ENCODE measurements at regions not wholly inside any gene's neighbourhood (a gene's known extent, or its start where the extent isn't known, plus 50 kb on each side); places are given as distances from the start of the nearest gene placed in this dataset.

GRCh38 chr20:51335329-51335841, 207.1 kb downstream of the NFATC2 start:
- Histone ChIP-seq H3K4me2 (no peak overlapping the region), H3K27ac (no peak overlapping the region)

GRCh38 chr20:51334609-51335008, 207.9 kb downstream of the NFATC2 start:
- Histone ChIP-seq H3K4me3 (no peak overlapping the region), H3K4me1 (no peaks in the 10 kb centered on the region), H3K4me2 (no peak overlapping the region), H3K9ac (no peak overlapping the region), H3K79me2 (ENCODE audit: low read depth) (no peaks in the 10 kb centered on the region), H4K20me1 (ENCODE audit: low read depth) (no peaks in the 10 kb centered on the region), H3K36me3 (no peaks in the 10 kb centered on the region), H3K27ac (no peak overlapping the region), H2AFZ (replicated peaks) (no peak overlapping the region), H3F3A (ENCODE audit: low read depth) (no peaks in the 10 kb centered on the region), H3K27me3 (no peaks in the 10 kb centered on the region), H3K9me3 (ENCODE audit: low read depth) (no peaks in the 10 kb centered on the region)
- H3K36me3 Mint-ChIP-seq, result no peaks in the 10 kb centered on the region
- no peak overlapping the region for H3K27ac Mint-ChIP-seq
- H3K9me3 Mint-ChIP-seq, result no peaks in the 10 kb centered on the region
- TF ChIP-seq CTCF (IDR thresholded peaks at IDR 0.05), result no peak
- TF ChIP-seq EZH2phosphoT487 (IDR thresholded peaks at IDR 0.05), result no peak
- TF ChIP-seq EZH2 (IDR thresholded peaks at IDR 0.05), result no peak
- no peak for DNase-seq (ENCODE audit: low spot score)
- H3K27me3 Mint-ChIP-seq (ENCODE audit: insufficient read depth, low read depth), result peaks cover 13% of the 10 kb centered on the region
- no peak overlapping the region for H3K4me3 Mint-ChIP-seq
- H3K4me1 Mint-ChIP-seq, result peaks cover 5% of the 10 kb centered on the region

More at GRCh38 chr20:51335329-51335841, 207.1 kb downstream of the NFATC2 start:
- H3K4me1 Mint-ChIP-seq, result peaks cover 7% of the 10 kb centered on the region
- Histone ChIP-seq H3K79me2 (ENCODE audit: low read depth) (no peaks in the 10 kb centered on the region), H3K4me3 (no peak overlapping the region), H3K9me3 (ENCODE audit: low read depth) (no peaks in the 10 kb centered on the region), H3K36me3 (no peaks in the 10 kb centered on the region), H3K27me3 (no peaks in the 10 kb centered on the region), H4K20me1 (ENCODE audit: low read depth) (no peaks in the 10 kb centered on the region), H3K4me1 (no peaks in the 10 kb centered on the region), H3K9ac (no peak overlapping the region), H2AFZ (replicated peaks) (no peak overlapping the region), H3F3A (ENCODE audit: low read depth) (no peaks in the 10 kb centered on the region)
- no peak for DNase-seq (ENCODE audit: low spot score)
- H3K27me3 Mint-ChIP-seq (ENCODE audit: insufficient read depth, low read depth), result peaks cover 13% of the 10 kb centered on the region
- TF ChIP-seq CTCF (IDR thresholded peaks at IDR 0.05), result no peak
- no peak for TF ChIP-seq EZH2 (IDR thresholded peaks at IDR 0.05)
- no peak for TF ChIP-seq EZH2phosphoT487 (IDR thresholded peaks at IDR 0.05)
- no peaks in the 10 kb centered on the region for H3K36me3 Mint-ChIP-seq
- no peak overlapping the region for H3K27ac Mint-ChIP-seq
- H3K4me3 Mint-ChIP-seq, result no peak overlapping the region
- no peaks in the 10 kb centered on the region for H3K9me3 Mint-ChIP-seq

GRCh38 chr20:51333971-51334370, 208.5 kb downstream of the NFATC2 start:
- Histone ChIP-seq H2AFZ (replicated peaks) (no peak overlapping the region), H4K20me1 (ENCODE audit: low read depth) (no peaks in the 10 kb centered on the region), H3K4me2 (no peak overlapping the region), H3F3A (ENCODE audit: low read depth) (no peaks in the 10 kb centered on the region), H3K27me3 (no peaks in the 10 kb centered on the region), H3K36me3 (no peaks in the 10 kb centered on the region), H3K9me3 (ENCODE audit: low read depth) (no peaks in the 10 kb centered on the region), H3K4me3 (no peak overlapping the region), H3K79me2 (ENCODE audit: low read depth) (no peaks in the 10 kb centered on the region), H3K9ac (no peak overlapping the region), H3K4me1 (no peaks in the 10 kb centered on the region), H3K27ac (no peak overlapping the region)
- no peak for DNase-seq (ENCODE audit: low spot score)
- Mint-ChIP-seq H3K36me3 (no peaks in the 10 kb centered on the region), H3K27me3 (ENCODE audit: insufficient read depth, low read depth) (peaks cover 16% of the 10 kb centered on the region), H3K9me3 (no peaks in the 10 kb centered on the region), H3K27ac (no peak overlapping the region), H3K4me3 (no peak overlapping the region), H3K4me1 (peaks cover 3% of the 10 kb centered on the region)
- TF ChIP-seq CTCF (IDR thresholded peaks at IDR 0.05) (no peak), EZH2 (IDR thresholded peaks at IDR 0.05) (no peak), EZH2phosphoT487 (IDR thresholded peaks at IDR 0.05) (no peak)
